ENCODE measurements at regions not wholly inside any gene's neighbourhood (a gene's known extent, or its start where the extent isn't known, plus 50 kb on each side); places are given as distances from the start of the nearest gene placed in this dataset.
"Not testable (repeated sequence)": the region's sequence is repeated elsewhere in the genome, so short reads cannot be mapped to it uniquely, and the experiment has no call there.

DNA sequence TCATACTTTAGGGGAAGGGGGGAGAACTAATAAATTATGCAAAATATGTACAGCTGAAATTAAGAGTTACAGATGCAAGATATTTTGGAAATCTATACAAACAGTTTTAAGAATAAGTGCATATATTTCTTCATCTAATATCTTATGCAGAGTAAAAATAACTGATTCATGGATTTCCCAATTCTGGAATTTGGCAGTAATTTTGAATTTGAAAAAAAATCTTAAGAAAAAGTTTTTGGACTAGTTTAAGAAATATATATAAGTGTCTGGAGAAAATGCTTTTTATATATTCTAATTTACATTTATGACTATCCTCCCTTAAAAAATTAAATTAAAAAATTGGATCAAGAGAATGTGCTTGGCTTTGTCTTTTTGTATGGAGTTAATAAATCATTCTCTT, 474.3 kb downstream of the BRINP3 start:
- no peak for DNase-seq (ENCODE audit: low spot score)

DNA sequence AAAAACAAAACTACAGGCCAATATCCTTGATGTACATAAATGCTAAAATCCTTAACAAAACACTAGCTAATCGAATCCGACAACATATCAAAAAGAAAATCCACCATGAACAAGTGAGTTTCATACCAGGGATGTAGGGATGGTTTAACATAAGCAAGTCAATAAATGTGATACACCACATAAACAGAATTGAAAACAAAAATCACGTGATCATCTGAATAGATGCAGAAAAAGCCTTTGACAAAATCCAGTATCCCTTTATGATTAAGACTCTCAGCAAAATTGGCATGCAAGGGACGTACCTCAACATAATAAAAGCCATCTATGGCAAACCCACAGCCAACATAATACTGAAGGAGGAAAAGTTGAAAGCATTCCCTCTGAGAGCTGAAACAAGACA, 466.1 kb downstream of the BRINP3 start:
- no peak for DNase-seq (ENCODE audit: low spot score)

DNA sequence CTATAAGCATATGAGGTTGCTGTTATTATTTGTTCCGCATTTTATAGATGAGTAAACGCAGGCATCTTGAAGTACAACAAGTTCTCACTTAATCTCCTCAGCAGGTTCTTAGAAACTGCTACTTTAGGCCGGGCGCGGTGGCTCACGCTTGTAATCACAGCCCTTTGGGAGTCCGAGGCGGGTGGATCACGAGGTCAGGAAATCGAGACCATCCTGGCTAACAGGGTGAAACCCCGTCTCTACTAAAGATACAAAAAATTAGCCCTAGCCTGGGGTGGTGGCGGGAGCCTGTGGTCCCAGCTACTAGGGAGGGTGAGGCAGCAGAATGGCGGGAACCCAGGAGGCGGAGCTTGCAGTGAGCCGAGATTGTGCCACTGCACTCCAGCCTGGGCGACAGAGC, 458.5 kb downstream of the BRINP3 start:
- not testable (repeated sequence) for DNase-seq (ENCODE audit: low spot score)

DNA sequence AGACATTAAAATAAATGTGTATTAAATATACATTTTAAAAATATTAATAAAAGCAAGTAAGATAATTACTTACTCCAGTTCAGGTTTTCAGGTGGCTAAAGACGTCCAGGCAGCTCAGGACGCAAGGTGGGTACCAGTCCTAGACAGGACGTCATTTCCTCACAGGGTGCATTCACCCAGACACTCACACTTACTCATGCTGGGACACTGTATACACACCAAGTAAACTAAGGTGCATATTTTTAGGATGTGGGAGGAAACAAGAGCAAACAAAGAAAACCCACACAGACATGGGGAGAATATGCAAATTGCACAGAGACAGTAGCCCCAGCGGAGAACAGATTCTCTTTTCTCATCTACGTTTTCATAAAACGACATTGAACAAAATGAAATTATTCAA, 457.9 kb downstream of the BRINP3 start:
- DNase-seq (ENCODE audit: low spot score): no peak

DNA sequence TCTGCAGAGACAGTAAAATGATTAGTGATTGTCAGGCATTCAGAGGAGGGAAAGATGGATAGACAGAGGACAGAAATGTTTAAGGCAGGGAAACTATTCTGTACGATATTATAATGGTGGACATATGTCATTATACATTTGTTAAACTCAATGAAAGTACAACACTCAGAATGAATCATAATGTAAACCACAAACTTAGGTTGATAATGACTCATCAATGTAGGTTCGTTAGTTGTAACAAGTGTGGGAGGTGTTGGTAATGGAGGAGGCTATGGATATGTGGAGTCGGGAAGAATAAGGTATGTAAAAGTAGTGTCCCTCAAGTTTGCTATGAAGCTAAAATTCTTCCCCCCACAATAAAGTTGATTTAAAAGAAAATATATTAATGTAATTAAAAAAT, 455.0 kb downstream of the BRINP3 start:
- peak; percentile 27 for DNase-seq (ENCODE audit: low spot score)

DNA sequence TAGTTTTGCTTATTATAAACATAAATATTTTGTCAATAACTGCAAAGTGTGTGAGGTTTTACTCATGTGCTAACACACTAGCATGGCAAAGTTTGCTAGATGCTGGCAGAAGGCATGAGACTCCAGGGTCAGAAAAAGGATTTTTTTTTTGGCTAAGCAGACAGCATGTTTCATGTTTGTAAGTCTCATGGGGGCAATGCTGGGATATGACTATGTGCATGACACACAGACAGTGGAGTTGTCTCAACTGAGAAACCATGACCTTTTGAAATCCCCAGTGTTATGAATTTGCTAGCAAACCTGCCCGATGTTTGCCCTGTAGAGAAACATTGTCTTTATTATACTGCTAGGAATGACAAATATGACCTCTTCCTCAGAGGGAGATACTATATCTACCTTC, 448.2 kb downstream of the BRINP3 start:
- no peak for DNase-seq (ENCODE audit: low spot score)

DNA sequence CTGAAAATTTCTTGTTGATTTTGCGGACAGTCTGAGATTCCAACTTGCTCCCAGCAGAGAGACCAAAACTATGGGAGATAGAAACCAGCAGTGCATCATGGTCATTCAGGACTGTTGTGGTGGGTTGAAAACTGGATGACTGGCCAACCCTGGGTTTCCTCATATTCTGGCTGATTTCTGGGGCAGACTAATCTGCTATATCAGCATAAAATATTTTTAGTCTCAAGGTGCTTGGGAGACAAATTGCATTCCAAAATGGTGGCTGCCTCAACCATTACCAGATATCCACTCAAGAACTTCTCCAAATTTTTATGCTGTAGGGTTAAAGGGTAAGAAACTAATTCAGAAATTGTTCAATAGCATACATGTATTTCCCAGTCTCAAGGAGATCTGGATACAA, 434.0 kb downstream of the BRINP3 start:
- DNase-seq (ENCODE audit: low spot score): no peak

DNA sequence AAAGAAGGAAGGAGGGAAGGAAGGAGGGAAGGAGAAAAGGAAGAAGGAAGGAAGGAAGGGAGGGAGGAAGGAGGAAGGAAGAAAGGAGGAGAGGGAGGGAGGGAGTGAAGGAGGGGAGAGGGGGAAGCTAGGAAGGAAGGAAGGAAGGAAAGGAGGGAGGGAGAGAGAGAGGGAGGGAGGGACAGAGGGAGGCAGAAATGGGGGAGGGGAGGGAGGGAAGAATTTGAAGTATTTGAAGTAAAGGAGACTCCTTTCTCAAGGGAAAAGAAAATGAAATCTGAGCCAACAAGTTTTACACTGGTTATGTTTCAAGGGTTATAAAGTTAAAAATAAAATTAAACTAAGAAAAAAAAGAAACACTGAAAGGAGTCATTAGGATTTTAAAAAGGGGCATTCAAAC, 431.4 kb downstream of the BRINP3 start:
- DNase-seq (ENCODE audit: low spot score): no peak

All from LoVo (cell line).